Thymus (tissue), 11 donors: ENCODE measurements at regions not wholly inside any gene's neighbourhood (a gene's known extent, or its start where the extent isn't known, plus 50 kb on each side); places are given as distances from the start of the nearest gene placed in this dataset.

Source experiments
- DNase-seq, 9 donors: peaks; one replicate each; pipeline ENCODE4 v3.0.0-alpha.2; 2013; ENCODE audit warnings: low spot score in 9 of 9, low read depth in 6 of 9, missing footprints in 1 of 9
- H3K27ac ChIP-seq, 2 donors: one replicate each; pipeline ENCODE4 v1.5.1; 2013; ENCODE audit warnings: control low read depth in 1 of 2, low read depth in 1 of 2, low read length in 1 of 2, mild to moderate bottlenecking in 1 of 2, moderate library complexity in 1 of 2
- H3K27me3 ChIP-seq, 2 donors: one replicate each; pipeline ENCODE4 v1.5.1; 2013; ENCODE audit warnings: low read length in 1 of 2; ENCODE audit not compliant: control insufficient read depth in 2 of 2, insufficient read depth in 1 of 2
- H3K36me3 ChIP-seq, 2 donors: one replicate each; pipeline ENCODE4 v1.5.1; 2013; ENCODE audit warnings: low read length in 1 of 2, mild to moderate bottlenecking in 1 of 2, moderate library complexity in 1 of 2; ENCODE audit not compliant: control insufficient read depth in 2 of 2, insufficient read depth in 2 of 2
- H3K4me1 ChIP-seq, 2 donors: one replicate each; pipeline ENCODE4 v1.5.1; 2013; ENCODE audit warnings: low read length in 2 of 2; ENCODE audit not compliant: control insufficient read depth in 2 of 2, insufficient read depth in 2 of 2
- H3K4me3 ChIP-seq, 2 donors: one replicate each; pipeline ENCODE4 v1.5.1; 2013; ENCODE audit warnings: low read length in 2 of 2, control low read depth in 1 of 2, mild to moderate bottlenecking in 1 of 2
- H3K9me3 ChIP-seq, 2 donors: one replicate each; pipeline ENCODE4 v1.5.1; 2013; ENCODE audit warnings: low read length in 1 of 2, mild to moderate bottlenecking in 1 of 2; ENCODE audit not compliant: control insufficient read depth in 2 of 2, insufficient read depth in 1 of 2
- WGBS: extraction: QIAGEN DNeasy Blood & Tissue Kit; methylation state at CpG from one replicate; pipeline ENCODE4 v1.1.7; 2013; 5-methylcytosine and 5-hydroxymethylcytosine counted together
- donor health status: healthy.

GRCh38 chr13:37995092-37995491, 125.5 kb upstream of the TRPC4 start:
- DNase-seq: no peak
- Histone ChIP-seq H3K27me3 (no peaks in the 10 kb centered on the region), H3K27ac (no peak overlapping the region)

GRCh38 chr13:37986811-37987210, 117.2 kb upstream of the TRPC4 start:
- DNase-seq: no peak
- Histone ChIP-seq H3K27ac (no peak overlapping the region), H3K9me3 (no peaks in the 10 kb centered on the region), H3K36me3 (no peaks in the 10 kb centered on the region), H3K4me1 (no peaks in the 10 kb centered on the region), H3K27me3 (no peaks in the 10 kb centered on the region), H3K4me3 (no peak overlapping the region)
- WGBS: 97% methylated on average over 1 of the region's 1 CpG

More at GRCh38 chr13:37995092-37995491, 125.5 kb upstream of the TRPC4 start:
- Histone ChIP-seq H3K4me3 (no peak overlapping the region), H3K9me3 (no peaks in the 10 kb centered on the region), H3K4me1 (no peaks in the 10 kb centered on the region), H3K36me3 (no peaks in the 10 kb centered on the region)
- WGBS: 51% methylated on average over 1 of the region's 1 CpG

- whole genome bisulfite sequencing: 89% methylated on average over 5 of the region's 5 CpGs
- DNase-seq: no peak
- Histone ChIP-seq H3K27ac (no peak overlapping the region), H3K27me3 (no peaks in the 10 kb centered on the region), H3K4me1 (no peaks in the 10 kb centered on the region), H3K4me3 (no peak overlapping the region), H3K9me3 (no peaks in the 10 kb centered on the region), H3K36me3 (no peaks in the 10 kb centered on the region)
These were observed 115.7 kb upstream of the TRPC4 start for GRCh38 chr13:37985281-37985680.

- no peak for DNase-seq
- Histone ChIP-seq H3K27ac (no peak overlapping the region), H3K9me3 (no peaks in the 10 kb centered on the region), H3K4me3 (no peak overlapping the region), H3K27me3 (no peaks in the 10 kb centered on the region), H3K4me1 (no peaks in the 10 kb centered on the region), H3K36me3 (no peaks in the 10 kb centered on the region)
- WGBS: 91% methylated on average over 6 of the region's 6 CpGs
These were observed 114.8 kb upstream of the TRPC4 start for GRCh38 chr13:37984357-37984756.

- no peak for DNase-seq
- Histone ChIP-seq H3K27me3 (no peaks in the 10 kb centered on the region), H3K36me3 (no peaks in the 10 kb centered on the region), H3K9me3 (no peaks in the 10 kb centered on the region), H3K4me3 (no peak overlapping the region), H3K27ac (no peak overlapping the region), H3K4me1 (no peaks in the 10 kb centered on the region)
These were observed 112.4 kb upstream of the TRPC4 start for GRCh38 chr13:37981932-37982331.

GRCh38 chr13:37978680-37979079, 109.1 kb upstream of the TRPC4 start:
- 80% methylated on average over 2 of the region's 2 CpGs for WGBS
- DNase-seq: no peak
- no peak overlapping the region for H3K27ac ChIP-seq

GRCh38 chr13:37968555-37968954, 99.0 kb upstream of the TRPC4 start:
- WGBS: 93% methylated on average over 2 of the region's 2 CpGs
- Histone ChIP-seq H3K27ac (no peak overlapping the region), H3K36me3 (no peaks in the 10 kb centered on the region), H3K4me3 (no peak overlapping the region), H3K4me1 (no peaks in the 10 kb centered on the region), H3K9me3 (no peaks in the 10 kb centered on the region), H3K27me3 (no peaks in the 10 kb centered on the region)
- no peak for DNase-seq

More at GRCh38 chr13:37978680-37979079, 109.1 kb upstream of the TRPC4 start:
- Histone ChIP-seq H3K36me3 (no peaks in the 10 kb centered on the region), H3K27me3 (no peaks in the 10 kb centered on the region), H3K4me3 (no peak overlapping the region), H3K9me3 (no peaks in the 10 kb centered on the region), H3K4me1 (no peaks in the 10 kb centered on the region)

GRCh38 chr13:37966266-37966665, 96.7 kb upstream of the TRPC4 start:
- Histone ChIP-seq H3K27ac (no peak overlapping the region), H3K36me3 (no peaks in the 10 kb centered on the region), H3K4me3 (no peak overlapping the region), H3K4me1 (no peaks in the 10 kb centered on the region), H3K9me3 (no peaks in the 10 kb centered on the region), H3K27me3 (no peaks in the 10 kb centered on the region)
- DNase-seq: no peak
- 98% methylated on average over 1 of the region's 1 CpG for WGBS

GRCh38 chr13:37960427-37960826, 90.9 kb upstream of the TRPC4 start:
- Histone ChIP-seq H3K4me3 (no peak overlapping the region), H3K27ac (no peak overlapping the region), H3K36me3 (no peaks in the 10 kb centered on the region), H3K27me3 (no peaks in the 10 kb centered on the region), H3K4me1 (no peaks in the 10 kb centered on the region), H3K9me3 (no peaks in the 10 kb centered on the region)
- 90% methylated on average over 1 of the region's 1 CpG for WGBS
- no peak for DNase-seq

- Histone ChIP-seq H3K27ac (no peak overlapping the region), H3K9me3 (no peaks in the 10 kb centered on the region), H3K27me3 (no peaks in the 10 kb centered on the region), H3K4me3 (no peak overlapping the region), H3K36me3 (no peaks in the 10 kb centered on the region), H3K4me1 (no peaks in the 10 kb centered on the region)
- WGBS: 96% methylated on average over 5 of the region's 5 CpGs
- DNase-seq: no peak
These were observed 89.7 kb upstream of the TRPC4 start for GRCh38 chr13:37959284-37959683.
